Gastrocnemius medialis (tissue), 4 donors: ENCODE measurements at regions not wholly inside any gene's neighbourhood (a gene's known extent, or its start where the extent isn't known, plus 50 kb on each side); places are given as distances from the start of the nearest gene placed in this dataset.

Experiments
- ATAC-seq, 2 donors: fragments of 150-250 bp; one replicate each; pipeline ENCODE4 v1.9.1; 2016
- DNase-seq, 2 donors: peaks; one replicate each; pipeline ENCODE4 v3.0.0-alpha.2; 2019
- H3K27ac ChIP-seq, 4 donors: fragments of 200-600 bp; sonication (generic); 1 replicate in 1 of 4; 2 replicates in 3 of 4; pipeline ENCODE4 v1.5.1; 2016 to 2018; ENCODE audit warnings: mild to moderate bottlenecking in 2 of 4, moderate library complexity in 1 of 4
- H3K27me3 ChIP-seq, 3 donors: fragments of 200-600 bp; sonication (generic) in 2 of 3; 1 replicate in 1 of 3; 2 replicates in 2 of 3; pipeline versions ENCODE4 v1.5.1 to v1.6.0; 2016 to 2019; ENCODE audit warnings: mild to moderate bottlenecking in 1 of 3, moderate library complexity in 1 of 3
- H3K36me3 ChIP-seq, 2 donors: fragments of 200-600 bp; sonication (generic) in 1 of 2; one replicate each; pipeline ENCODE4 v1.5.1; 2017 to 2018
- H3K4me1 ChIP-seq, 2 donors: fragments of 200-600 bp; sonication (generic) in 1 of 2; one replicate each; pipeline ENCODE4 v1.5.1; 2016 to 2017; ENCODE audit warnings: mild to moderate bottlenecking in 2 of 2
- H3K4me3 ChIP-seq, 4 donors: fragments of 200-600 bp; sonication (generic) in 3 of 4; 1 replicate in 1 of 4; 2 replicates in 3 of 4; pipeline ENCODE4 v1.5.1; 2016 to 2019; ENCODE audit warnings: mild to moderate bottlenecking in 2 of 4
- H3K9me3 ChIP-seq, 3 donors: fragments of 200-600 bp; sonication (generic) in 2 of 3; 1 replicate in 1 of 3; 2 replicates in 2 of 3; pipeline ENCODE4 v1.5.1; 2016 to 2019
- POLR2A ChIP-seq, 2 donors: fragments of 450-650 bp; IDR thresholded peaks; one replicate each; pipeline ENCODE4 v1.6.1; 2017; ENCODE audit warnings: antibody characterized with exemption in 2 of 2, mild to moderate bottlenecking in 2 of 2, moderate library complexity in 2 of 2
- in situ Hi-C, 4 donors: fragments of 200-750 bp; cut with MboI; loops; one replicate each; pipeline versions ENCODE4 v1.15.0 to v1.8.0; 2017; ENCODE audit warnings: low sequenced_read_pairs in 4 of 4
- intact Hi-C: fragments of 100-400 bp; cut with DNase I; formaldehyde crosslinking; loops from one replicate; pipeline ENCODE4 v1.15.1; 2023; ENCODE audit warnings: low total_unique reads
- TF ChIP-seq, protein P1 (sequence below), 5 experiments: fragments of 450-650 bp in 3 of 5; fragments of 200-600 bp in 2 of 5; sonication (generic) in 2 of 5; IDR thresholded peaks in 4 of 5; conservative IDR thresholded peaks in 1 of 5; 1 replicate in 4 of 5; 2 replicates in 1 of 5; pipeline ENCODE4 v1.5.1; 2016 to 2019; ENCODE audit warnings: antibody characterized with exemption in 5 of 5, mild to moderate bottlenecking in 3 of 5, moderate library complexity in 3 of 5

DNA sequence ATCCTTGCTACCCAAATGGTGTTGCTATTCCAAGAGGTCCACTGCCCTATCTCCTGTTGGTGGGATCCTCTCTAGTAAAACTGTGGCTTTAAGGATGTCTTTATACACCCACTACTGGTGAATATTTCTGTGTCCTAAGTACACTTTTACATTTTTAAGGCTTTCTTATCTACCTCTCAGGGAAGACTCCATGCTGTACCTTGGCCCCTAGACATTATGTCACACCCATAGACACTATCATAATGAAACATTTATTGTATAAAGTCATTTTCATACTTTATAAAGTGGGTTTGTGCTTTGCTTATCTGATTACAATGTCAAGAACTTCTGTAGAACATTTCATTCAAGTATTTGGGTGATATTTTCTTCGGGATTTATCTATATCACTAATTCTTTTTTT is 270.3 kb upstream of the SNX7 start:
- intact Hi-C loops, result no loop called here
- TF ChIP-seq, protein P1, sequence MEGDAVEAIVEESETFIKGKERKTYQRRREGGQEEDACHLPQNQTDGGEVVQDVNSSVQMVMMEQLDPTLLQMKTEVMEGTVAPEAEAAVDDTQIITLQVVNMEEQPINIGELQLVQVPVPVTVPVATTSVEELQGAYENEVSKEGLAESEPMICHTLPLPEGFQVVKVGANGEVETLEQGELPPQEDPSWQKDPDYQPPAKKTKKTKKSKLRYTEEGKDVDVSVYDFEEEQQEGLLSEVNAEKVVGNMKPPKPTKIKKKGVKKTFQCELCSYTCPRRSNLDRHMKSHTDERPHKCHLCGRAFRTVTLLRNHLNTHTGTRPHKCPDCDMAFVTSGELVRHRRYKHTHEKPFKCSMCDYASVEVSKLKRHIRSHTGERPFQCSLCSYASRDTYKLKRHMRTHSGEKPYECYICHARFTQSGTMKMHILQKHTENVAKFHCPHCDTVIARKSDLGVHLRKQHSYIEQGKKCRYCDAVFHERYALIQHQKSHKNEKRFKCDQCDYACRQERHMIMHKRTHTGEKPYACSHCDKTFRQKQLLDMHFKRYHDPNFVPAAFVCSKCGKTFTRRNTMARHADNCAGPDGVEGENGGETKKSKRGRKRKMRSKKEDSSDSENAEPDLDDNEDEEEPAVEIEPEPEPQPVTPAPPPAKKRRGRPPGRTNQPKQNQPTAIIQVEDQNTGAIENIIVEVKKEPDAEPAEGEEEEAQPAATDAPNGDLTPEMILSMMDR (IDR thresholded peaks at IDR 0.05 in 4 of 5, conservative IDR thresholded peaks at IDR 0.05 in 1 of 5), result no peak
- no peak for TF ChIP-seq POLR2A (IDR thresholded peaks at IDR 0.05)

DNA sequence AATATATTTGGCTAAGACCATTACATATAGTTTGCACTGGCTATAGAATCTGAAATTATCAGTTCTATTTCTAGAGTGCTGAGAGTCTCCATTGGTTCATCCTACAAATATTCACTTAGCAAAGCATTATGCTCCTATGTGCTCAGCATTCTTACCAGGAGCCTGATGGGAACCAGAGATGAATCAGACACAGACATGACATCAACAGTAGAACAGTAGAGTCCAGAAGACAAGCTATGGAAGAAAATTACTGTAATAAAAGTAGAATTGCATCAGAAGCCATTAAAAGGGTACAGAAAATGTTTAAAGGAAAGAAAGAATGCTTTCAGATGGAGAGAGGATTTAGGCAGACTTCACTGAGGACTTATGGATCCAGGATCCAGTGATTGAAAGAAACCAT is 271.7 kb upstream of the SNX7 start:
- Histone ChIP-seq H3K27me3 (no peaks in the 10 kb centered on the region), H3K36me3 (no peaks in the 10 kb centered on the region), H3K4me1 (peaks cover 0 to 2% of the 10 kb centered on the region in 2 donors), H3K9me3 (no peaks in the 10 kb centered on the region), H3K4me3 (no peak overlapping the region), H3K27ac (no peak overlapping the region)
- intact Hi-C loops, result no loop called here
- no peak for DNase-seq
- in situ Hi-C loops, result no loop called here
- no peak for ATAC-seq
- TF ChIP-seq, protein P1 (IDR thresholded peaks at IDR 0.05 in 4 of 5, conservative IDR thresholded peaks at IDR 0.05 in 1 of 5), result no peak
- TF ChIP-seq POLR2A (IDR thresholded peaks at IDR 0.05), result no peak

More for the DNA sequence above, 270.3 kb upstream of the SNX7 start:
- in situ Hi-C loops, result no loop called here
- Histone ChIP-seq H3K9me3 (no peaks in the 10 kb centered on the region), H3K27me3 (no peaks in the 10 kb centered on the region), H3K4me1 (no peaks in the 10 kb centered on the region), H3K27ac (no peak overlapping the region), H3K36me3 (no peaks in the 10 kb centered on the region), H3K4me3 (no peak overlapping the region)
- DNase-seq (no peak), ATAC-seq (no peak)

DNA sequence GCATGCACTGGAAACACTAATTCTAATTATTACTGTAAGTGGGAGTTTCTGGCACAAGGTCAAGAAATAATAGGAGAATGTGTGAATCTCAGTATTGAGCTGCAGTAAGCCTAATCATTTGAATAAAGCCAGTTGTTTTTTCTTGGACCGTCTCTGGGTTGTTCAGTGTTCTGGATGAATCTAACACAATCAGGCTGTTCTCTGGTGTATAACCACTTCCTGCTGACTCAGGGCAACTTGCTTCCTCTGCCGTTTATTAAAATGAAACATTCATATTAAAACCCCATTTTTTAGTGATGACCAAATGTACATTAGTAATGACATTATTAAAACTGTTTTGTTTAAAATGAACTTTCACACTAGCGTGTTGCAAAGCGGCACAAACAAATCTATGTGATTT is 273.1 kb upstream of the SNX7 start:
- Histone ChIP-seq H3K27ac (no peak overlapping the region), H3K36me3 (no peaks in the 10 kb centered on the region), H3K27me3 (no peaks in the 10 kb centered on the region), H3K4me3 (peak overlapping the region in 1 of 4 donors; percentile 2), H3K4me1 (peaks cover 0 to 6% of the 10 kb centered on the region in 2 donors), H3K9me3 (no peaks in the 10 kb centered on the region)
- ATAC-seq (no peak), DNase-seq (no peak)
- TF ChIP-seq, protein P1 (IDR thresholded peaks at IDR 0.05 in 4 of 5, conservative IDR thresholded peaks at IDR 0.05 in 1 of 5), result no peak
- no peak for TF ChIP-seq POLR2A (IDR thresholded peaks at IDR 0.05)
- intact Hi-C loops (no loop called here), in situ Hi-C loops (no loop called here)

DNA sequence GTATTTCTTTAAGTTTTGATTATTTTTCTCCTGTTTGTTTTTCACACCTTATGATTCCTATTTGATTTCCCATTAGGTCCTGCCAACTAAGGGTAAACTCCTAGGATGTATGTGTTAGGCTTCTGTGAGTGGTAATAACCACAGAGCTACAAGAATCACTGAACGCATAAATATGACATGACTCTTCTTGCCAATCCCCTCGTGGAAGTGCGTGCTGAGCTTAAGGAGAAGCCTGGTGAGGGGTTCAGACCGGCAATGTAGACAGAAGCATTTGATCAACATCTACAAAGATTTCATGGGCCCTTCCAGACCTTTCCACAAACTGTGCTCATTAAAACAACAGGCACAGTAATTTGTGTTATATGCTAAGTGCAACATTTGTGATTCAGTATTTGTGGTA is 273.8 kb upstream of the SNX7 start:
- DNase-seq, result no peak
- H3K9me3 ChIP-seq, result no peaks in the 10 kb centered on the region
- no peak overlapping the region for H3K27ac ChIP-seq

More for the DNA sequence above, 273.8 kb upstream of the SNX7 start:
- TF ChIP-seq, protein P1 (IDR thresholded peaks at IDR 0.05 in 4 of 5, conservative IDR thresholded peaks at IDR 0.05 in 1 of 5), result no peak
- TF ChIP-seq POLR2A (IDR thresholded peaks at IDR 0.05), result no peak
- no peak for ATAC-seq
- Histone ChIP-seq H3K27me3 (no peaks in the 10 kb centered on the region), H3K4me1 (peaks cover 0 to 6% of the 10 kb centered on the region in 2 donors), H3K4me3 (no peak overlapping the region), H3K36me3 (no peaks in the 10 kb centered on the region)
- in situ Hi-C loops, result no loop called here
- intact Hi-C loops, result no loop called here
